ENCODE measurements at regions not wholly inside any gene's neighbourhood (a gene's known extent, or its start where the extent isn't known, plus 50 kb on each side); places are given as distances from the start of the nearest gene placed in this dataset.

GRCh38 chr3:27616031-27616430, 106.1 kb downstream of the EOMES start:
- no TSS peak for BruUV-seq (replicated peaks)
- no peak overlapping the region for H3K9ac ChIP-seq (replicated peaks; ENCODE audit: extremely low read depth, insufficient read depth, low read length)
- FAIRE-seq (no peak), DNase-seq (ENCODE audit: low read depth, low spot score) (no peak)
- no peaks in the 10 kb centered on the region for H3K36me3 ChIP-seq (ENCODE audit: control insufficient read depth in 2 of 2, extremely low read depth in 1 of 2, insufficient read depth in 2 of 2, low read length in 2 of 2)
- H3K27ac ChIP-seq (ENCODE audit: insufficient read depth, low read depth, low read length), result no peak overlapping the region
- ChIA-PET CTCF (interaction anchor here (1.3 kb wide), 1 partner anchor 24 kb away, joined by 3 read pairs; no protein-coding TSS in a partner anchor), POLR2A (no interaction called here)
- intact Hi-C loops (cut with micrococcal nuclease) (no loop called here), dilution Hi-C loops (cut with MboI; ENCODE audit: extremely low pct_ligation_motif_present, low sequenced_read_pairs) (no loop called here)
- H3K4me1 ChIP-seq (ENCODE audit: control insufficient read depth, extremely low read depth, insufficient read depth, low read length), result no peaks in the 10 kb centered on the region
- no peak overlapping the region for H3K4me2 ChIP-seq (ENCODE audit: insufficient read depth, low read length)
- no peaks in the 10 kb centered on the region for H3K9me1 ChIP-seq (replicated peaks; ENCODE audit: control insufficient read depth, extremely low read depth, insufficient read depth, low read length)
- peaks cover 5% of the 10 kb centered on the region for H3K9me3 ChIP-seq (replicated peaks; ENCODE audit: control insufficient read depth, insufficient read depth, low read length)
- H3K27me3 ChIP-seq (ENCODE audit: control insufficient read depth in 2 of 2, insufficient read depth in 2 of 2, low read length in 2 of 2), result no peaks in the 10 kb centered on the region
- no peaks in the 10 kb centered on the region for H4K20me1 ChIP-seq (replicated peaks; ENCODE audit: control insufficient read depth, extremely low read depth, insufficient read depth, low read length)
- H2AFZ ChIP-seq (ENCODE audit: low read depth, low read length), result no peak overlapping the region
- no peak for TF ChIP-seq POLR2A (IDR thresholded peaks at IDR 0.05; ENCODE audit: low read depth, low read length)
- TF ChIP-seq EZH2 (IDR thresholded peaks at IDR 0.05; ENCODE audit: borderline replicate concordance, low read depth, low read length, severe bottlenecking), result no peak
- no peak for TF ChIP-seq JUN (IDR thresholded peaks at IDR 0.05; ENCODE audit: borderline replicate concordance, insufficient read depth, insufficient read length, low read depth)
- TF ChIP-seq POLR2AphosphoS5 (IDR thresholded peaks at IDR 0.05; ENCODE audit: insufficient read depth, low read depth, low read length), result no peak
- no peak for TF ChIP-seq FOS (IDR thresholded peaks at IDR 0.05; ENCODE audit: borderline replicate concordance, insufficient read depth, low read length)
- H3K4me3 ChIP-seq (replicated peaks in 1 of 3; ENCODE audit: insufficient read depth in 1 of 3, low read depth in 1 of 3, low read length in 3 of 3), result no peak overlapping the region
- no peaks in the 10 kb centered on the region for H3K79me2 ChIP-seq (ENCODE audit: control insufficient read depth, insufficient read depth, low read length)

DNA sequence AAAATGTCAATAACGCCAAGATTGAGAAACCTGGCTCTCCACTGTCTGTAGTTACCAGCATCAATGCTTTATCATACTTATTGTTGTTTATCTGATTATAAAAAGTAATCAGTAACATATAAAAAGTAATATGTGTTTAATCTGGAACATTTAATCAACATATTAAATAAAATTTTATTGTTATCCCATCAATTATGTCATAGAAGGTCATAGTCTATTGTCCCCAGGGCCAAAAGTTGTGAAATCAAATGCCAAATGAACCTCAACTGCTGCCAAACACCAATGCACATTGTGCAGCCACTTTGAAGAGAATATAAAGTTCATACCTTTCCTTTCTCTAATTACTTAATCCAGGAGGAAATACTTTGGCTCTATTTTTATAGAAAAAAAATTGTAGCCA, 106.6 kb downstream of the EOMES start:
- ChIA-PET POLR2A (no interaction called here), CTCF (no interaction called here)

More for the DNA sequence above, 106.6 kb downstream of the EOMES start:
- Histone ChIP-seq H3K9ac (replicated peaks; ENCODE audit: extremely low read depth, insufficient read depth, low read length) (no peak overlapping the region), H3K27me3 (ENCODE audit: control insufficient read depth in 2 of 2, insufficient read depth in 2 of 2, low read length in 2 of 2) (no peaks in the 10 kb centered on the region), H3K9me3 (replicated peaks; ENCODE audit: control insufficient read depth, insufficient read depth, low read length) (peaks cover 5% of the 10 kb centered on the region), H3K4me3 (replicated peaks in 1 of 3; ENCODE audit: insufficient read depth in 1 of 3, low read depth in 1 of 3, low read length in 3 of 3) (no peak overlapping the region), H4K20me1 (replicated peaks; ENCODE audit: control insufficient read depth, extremely low read depth, insufficient read depth, low read length) (no peaks in the 10 kb centered on the region), H2AFZ (ENCODE audit: low read depth, low read length) (no peak overlapping the region), H3K36me3 (ENCODE audit: control insufficient read depth in 2 of 2, extremely low read depth in 1 of 2, insufficient read depth in 2 of 2, low read length in 2 of 2) (no peaks in the 10 kb centered on the region), H3K9me1 (replicated peaks; ENCODE audit: control insufficient read depth, extremely low read depth, insufficient read depth, low read length) (no peaks in the 10 kb centered on the region), H3K4me2 (ENCODE audit: insufficient read depth, low read length) (no peak overlapping the region), H3K79me2 (ENCODE audit: control insufficient read depth, insufficient read depth, low read length) (no peaks in the 10 kb centered on the region), H3K4me1 (ENCODE audit: control insufficient read depth, extremely low read depth, insufficient read depth, low read length) (no peaks in the 10 kb centered on the region), H3K27ac (ENCODE audit: insufficient read depth, low read depth, low read length) (no peak overlapping the region)
- FAIRE-seq (no peak), DNase-seq (ENCODE audit: low read depth, low spot score) (no peak)
- dilution Hi-C loops (cut with MboI; ENCODE audit: extremely low pct_ligation_motif_present, low sequenced_read_pairs) (no loop called here), intact Hi-C loops (cut with micrococcal nuclease) (no loop called here)
- no TSS peak for BruUV-seq (replicated peaks)
- no peak for TF ChIP-seq MYC (IDR thresholded peaks at IDR 0.05; ENCODE audit: low read depth, low read length)
- no peak for TF ChIP-seq JUN (IDR thresholded peaks at IDR 0.05; ENCODE audit: borderline replicate concordance, insufficient read depth, insufficient read length, low read depth)

All from endothelial cell of umbilical vein (primary cell).